ENCODE measurements at regions not wholly inside any gene's neighbourhood (a gene's known extent, or its start where the extent isn't known, plus 50 kb on each side); places are given as distances from the start of the nearest gene placed in this dataset.

DNA sequence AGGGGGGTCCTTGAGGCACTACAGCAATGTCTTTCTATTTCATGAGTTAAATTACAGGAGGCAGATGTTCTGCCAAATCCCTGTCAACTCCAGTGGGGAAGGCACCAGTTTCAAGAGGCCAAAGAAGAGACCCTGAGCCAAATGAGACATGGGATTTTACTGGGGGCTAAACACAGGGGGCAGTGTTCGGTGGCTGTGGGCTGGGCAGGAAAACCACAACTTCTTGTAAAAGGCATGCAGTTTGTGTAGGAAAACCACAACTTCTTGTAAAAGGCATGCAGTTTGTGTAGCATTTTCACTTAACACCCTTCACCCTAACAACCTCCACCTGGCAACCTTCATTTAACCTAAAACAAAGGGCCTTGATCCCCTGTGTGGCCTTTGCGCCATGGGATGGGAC lies 61.0 kb downstream of the POLR2M start:
- no peak for TF ChIP-seq CTCF (IDR thresholded peaks at IDR 0.05; ENCODE audit: unreplicated experiment in 3 of 3)
- Mint-ChIP-seq H3K4me3 (no peak overlapping the region), H3K4me1 (peaks cover 10% of the 10 kb centered on the region), H3K27me3 (ENCODE audit: low read depth) (no peaks in the 10 kb centered on the region), H3K36me3 (ENCODE audit: low read depth) (no peaks in the 10 kb centered on the region), H3K9me3 (no peaks in the 10 kb centered on the region), H3K27ac (no peak overlapping the region)

GRCh38 chr15:57769266-57769665 lies 62.8 kb downstream of the POLR2M start:
- Mint-ChIP-seq H3K4me3 (no peak overlapping the region), H3K27ac (peak overlapping the region; percentile 29 to 75 (median 36)), H3K36me3 (ENCODE audit: low read depth) (no peaks in the 10 kb centered on the region), H3K27me3 (ENCODE audit: low read depth) (peaks cover under 1% of the 10 kb centered on the region), H3K4me1 (peaks cover 10% of the 10 kb centered on the region), H3K9me3 (no peaks in the 10 kb centered on the region)
- TF ChIP-seq CTCF (IDR thresholded peaks at IDR 0.05; ENCODE audit: unreplicated experiment in 3 of 3) = no peak

DNA sequence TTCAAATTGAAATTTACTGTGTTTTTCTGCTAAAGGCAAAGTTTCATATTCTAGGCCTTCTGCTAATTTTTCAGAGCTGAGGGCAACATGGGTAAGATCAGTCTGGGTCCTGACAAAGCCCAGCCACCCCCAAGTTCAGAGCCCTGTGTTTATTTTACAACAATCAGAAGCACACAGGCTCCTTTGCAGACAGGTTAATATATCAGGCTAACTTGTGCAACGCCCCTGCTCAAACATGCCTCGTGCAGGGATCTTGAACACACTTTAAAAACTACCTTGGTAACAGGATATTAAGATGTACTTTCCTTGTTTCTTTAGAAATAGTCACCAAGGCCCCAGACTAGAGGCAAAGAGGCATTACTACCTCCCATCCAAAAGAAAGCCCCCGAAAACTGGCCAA lies 64.0 kb downstream of the POLR2M start:
- peaks cover 10% of the 10 kb centered on the region for H3K4me1 Mint-ChIP-seq
- no peaks in the 10 kb centered on the region for H3K9me3 Mint-ChIP-seq
- H3K27me3 Mint-ChIP-seq (ENCODE audit: low read depth) = peaks cover 3% of the 10 kb centered on the region
- no peaks in the 10 kb centered on the region for H3K36me3 Mint-ChIP-seq (ENCODE audit: low read depth)
- H3K4me3 Mint-ChIP-seq = no peak overlapping the region
- no peak overlapping the region for H3K27ac Mint-ChIP-seq
- no peak for TF ChIP-seq CTCF (IDR thresholded peaks at IDR 0.05; ENCODE audit: unreplicated experiment in 3 of 3)

- Mint-ChIP-seq H3K36me3 (ENCODE audit: low read depth) (no peaks in the 10 kb centered on the region), H3K27me3 (ENCODE audit: low read depth) (peaks cover 8% of the 10 kb centered on the region), H3K27ac (no peak overlapping the region), H3K4me3 (no peak overlapping the region), H3K9me3 (no peaks in the 10 kb centered on the region), H3K4me1 (peaks cover 10% of the 10 kb centered on the region)
- no peak for TF ChIP-seq CTCF (IDR thresholded peaks at IDR 0.05; ENCODE audit: unreplicated experiment in 3 of 3)
Measured at GRCh38 chr15:57772223-57772957, 65.9 kb downstream of the POLR2M start.

DNA sequence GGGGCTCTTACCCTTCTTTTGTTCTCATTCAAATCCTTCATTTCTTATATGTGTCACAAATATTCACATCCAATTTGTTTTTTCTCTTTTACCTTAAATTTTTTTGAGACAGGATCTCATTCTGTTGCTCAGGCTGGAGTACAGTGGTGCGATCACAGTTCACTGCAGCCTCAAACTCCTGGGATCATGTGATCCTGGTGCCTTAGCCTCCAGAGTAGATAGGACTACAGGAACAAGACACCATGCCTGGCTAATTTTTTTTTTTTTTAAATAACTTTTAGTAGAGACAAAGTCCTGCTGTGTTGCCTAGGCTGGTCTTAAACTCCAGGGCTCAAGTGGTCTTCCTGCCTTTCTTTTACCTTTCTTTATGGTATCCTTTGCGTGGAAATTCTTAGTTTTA lies 66.5 kb downstream of the POLR2M start:
- Mint-ChIP-seq H3K4me1 (peaks cover 10% of the 10 kb centered on the region), H3K27ac (no peak overlapping the region), H3K36me3 (ENCODE audit: low read depth) (no peaks in the 10 kb centered on the region), H3K9me3 (no peaks in the 10 kb centered on the region), H3K27me3 (ENCODE audit: low read depth) (peaks cover 8% of the 10 kb centered on the region), H3K4me3 (no peak overlapping the region)
- no peak for TF ChIP-seq CTCF (IDR thresholded peaks at IDR 0.05; ENCODE audit: unreplicated experiment in 3 of 3)

DNA sequence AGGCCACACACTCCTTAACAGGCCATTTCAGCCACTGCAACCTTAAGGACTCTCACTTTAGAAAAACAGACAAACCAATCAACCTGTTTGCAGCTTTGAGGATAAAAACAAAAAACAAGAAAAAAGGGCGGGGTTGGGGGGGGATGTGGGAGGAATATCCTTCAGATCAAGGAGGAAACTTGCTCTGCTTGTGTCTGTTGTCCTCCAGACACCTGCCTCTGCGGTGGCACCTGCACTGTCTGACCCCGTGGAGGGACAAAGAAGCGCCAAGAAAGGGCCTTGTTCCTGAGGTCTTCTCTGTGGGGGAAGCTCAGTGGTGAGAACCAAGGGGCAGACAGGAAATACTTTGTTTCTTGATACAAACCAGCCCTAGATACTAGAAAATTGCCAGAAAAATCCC lies 70.5 kb downstream of the POLR2M start:
- H3K4me3 Mint-ChIP-seq = no peak overlapping the region
- H3K9me3 Mint-ChIP-seq = no peaks in the 10 kb centered on the region
- H3K27ac Mint-ChIP-seq = no peak overlapping the region
- H3K27me3 Mint-ChIP-seq (ENCODE audit: low read depth) = peaks cover 8% of the 10 kb centered on the region
- TF ChIP-seq CTCF (IDR thresholded peaks at IDR 0.05; ENCODE audit: unreplicated experiment in 3 of 3) = no peak
- no peaks in the 10 kb centered on the region for H3K36me3 Mint-ChIP-seq (ENCODE audit: low read depth)
- peaks cover 10% of the 10 kb centered on the region for H3K4me1 Mint-ChIP-seq
